RKO (cell line): ENCODE measurements at regions not wholly inside any gene's neighbourhood (a gene's known extent, or its start where the extent isn't known, plus 50 kb on each side); places are given as distances from the start of the nearest gene placed in this dataset.

Source experiments
- DNase-seq: peaks from one replicate; pipeline ENCODE4 v3.0.0-alpha.2; 2016; ENCODE audit warnings: low spot score

DNA sequence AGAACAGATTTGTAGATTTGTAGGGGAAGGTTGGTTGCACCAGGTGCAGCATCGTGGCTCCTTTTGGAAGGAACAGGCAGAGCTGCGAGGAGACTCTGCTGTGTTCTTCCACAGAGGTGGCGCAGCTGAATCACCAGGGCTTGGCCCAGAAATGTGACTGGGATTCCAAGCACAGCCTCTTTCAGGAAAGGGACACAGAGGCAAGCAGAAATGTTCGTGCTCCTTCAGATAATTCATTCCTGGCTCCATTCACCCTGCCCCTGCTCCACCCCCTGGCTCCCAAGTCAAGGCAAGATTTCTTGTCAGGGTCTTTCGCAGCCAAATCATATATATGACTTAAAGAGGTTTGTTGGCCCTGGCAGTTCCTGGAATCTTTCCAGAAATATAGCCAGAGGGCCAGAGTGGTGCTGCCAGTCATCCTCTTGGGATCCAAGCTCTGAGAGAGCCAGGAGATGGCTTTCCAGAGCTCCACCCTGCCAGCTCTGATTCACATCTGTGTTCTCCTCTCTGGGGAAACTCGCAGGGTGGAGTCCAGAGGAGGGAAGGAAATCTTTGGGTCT is 203.9 kb upstream of the TANK start:
- DNase-seq = no peak

- no peak for DNase-seq
Measured at GRCh38 chr2:160963957-160964356, 196.3 kb upstream of the TANK start.

DNA sequence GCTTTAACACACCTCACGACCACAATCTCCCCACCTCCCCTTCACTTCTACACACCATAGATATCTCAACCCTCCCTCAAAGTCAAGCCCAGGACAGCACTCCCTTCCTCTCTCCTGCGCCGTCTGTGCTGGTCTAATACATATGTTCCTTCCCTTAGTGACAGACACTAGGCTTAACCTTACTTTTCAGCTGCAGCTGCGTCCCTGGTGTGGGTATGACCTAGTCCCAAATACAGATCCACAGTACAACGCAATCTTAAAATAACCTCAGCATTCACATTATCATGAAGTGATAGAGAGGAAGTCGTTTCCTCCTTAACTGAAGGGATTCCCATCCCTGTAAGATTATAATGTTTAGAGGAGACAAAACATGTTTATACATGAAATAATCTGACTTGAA is 192.7 kb upstream of the TANK start:
- no peak for DNase-seq

DNA sequence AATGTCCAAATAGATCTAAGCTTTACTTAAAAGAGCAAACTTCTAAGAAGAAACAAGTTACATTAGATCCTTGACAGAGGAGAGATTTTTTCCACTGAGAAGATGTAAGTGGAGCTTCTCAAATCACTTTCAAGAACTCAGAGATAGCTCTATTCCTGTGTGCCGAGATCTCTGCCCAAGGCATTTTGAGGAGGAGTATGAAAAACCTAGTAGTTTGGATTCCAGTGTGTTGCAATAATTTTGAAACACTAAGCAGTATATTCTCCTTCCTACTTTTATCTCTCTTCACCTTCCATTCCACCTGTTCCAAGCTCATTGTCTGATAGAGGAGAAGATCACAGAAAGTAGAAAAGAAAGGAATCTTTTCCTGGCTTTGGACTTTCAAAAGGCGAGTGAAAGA is 192.0 kb upstream of the TANK start:
- DNase-seq = no peak

GRCh38 chr2:160970052-160970965 is 189.9 kb upstream of the TANK start:
- DNase-seq = peak; percentile 27

DNA sequence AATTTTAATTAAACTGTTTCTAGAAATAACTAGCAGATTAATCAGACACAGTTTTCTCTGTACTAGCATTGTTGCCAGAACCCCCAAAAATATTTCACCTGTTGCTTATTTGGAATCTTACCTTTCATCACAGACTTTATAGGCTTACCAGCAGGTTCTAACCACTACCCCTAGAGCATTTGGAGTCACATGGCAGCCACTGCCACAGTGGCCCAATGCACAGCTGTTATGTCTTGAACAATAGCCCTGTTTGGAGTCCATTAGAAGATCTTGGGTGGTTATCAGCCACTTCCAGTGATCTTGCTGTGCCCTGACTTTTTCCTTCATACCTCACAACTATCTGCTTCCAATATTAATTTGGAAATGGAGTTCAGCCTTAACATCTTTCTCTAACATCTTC is 186.2 kb upstream of the TANK start:
- DNase-seq = no peak

- no peak for DNase-seq
Measured at GRCh38 chr2:160974803-160975202, 185.4 kb upstream of the TANK start.

DNA sequence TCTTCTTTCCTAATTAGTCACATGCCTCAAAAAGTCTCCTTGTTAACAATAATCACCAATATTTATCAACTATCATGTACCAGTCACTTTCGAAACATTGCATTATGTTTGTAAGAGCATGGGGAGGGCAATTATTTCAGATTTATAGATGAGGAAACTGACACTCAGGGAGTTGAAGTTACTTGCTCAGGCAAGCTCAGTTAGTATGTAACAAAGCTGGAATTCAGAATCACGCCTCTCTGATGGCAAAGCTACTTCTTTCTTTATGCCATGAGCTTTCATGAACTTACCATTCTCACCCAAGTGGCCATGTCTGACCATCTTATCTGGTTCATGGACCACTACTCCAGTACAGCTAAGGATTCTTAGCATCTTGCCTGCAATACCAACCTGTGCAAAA is 183.4 kb upstream of the TANK start:
- DNase-seq = no peak

- no peak for DNase-seq
Measured at GRCh38 chr2:160977376-160977775, 182.9 kb upstream of the TANK start.

- no peak for DNase-seq
Measured at GRCh38 chr2:160977854-160978253, 182.4 kb upstream of the TANK start.

GRCh38 chr2:160984426-160985077 is 175.7 kb upstream of the TANK start:
- no peak for DNase-seq

- DNase-seq = no peak
Measured at GRCh38 chr2:160989778-160990177, 170.4 kb upstream of the TANK start.

GRCh38 chr2:160993654-160994061 is 166.6 kb upstream of the TANK start:
- DNase-seq = no peak

DNA sequence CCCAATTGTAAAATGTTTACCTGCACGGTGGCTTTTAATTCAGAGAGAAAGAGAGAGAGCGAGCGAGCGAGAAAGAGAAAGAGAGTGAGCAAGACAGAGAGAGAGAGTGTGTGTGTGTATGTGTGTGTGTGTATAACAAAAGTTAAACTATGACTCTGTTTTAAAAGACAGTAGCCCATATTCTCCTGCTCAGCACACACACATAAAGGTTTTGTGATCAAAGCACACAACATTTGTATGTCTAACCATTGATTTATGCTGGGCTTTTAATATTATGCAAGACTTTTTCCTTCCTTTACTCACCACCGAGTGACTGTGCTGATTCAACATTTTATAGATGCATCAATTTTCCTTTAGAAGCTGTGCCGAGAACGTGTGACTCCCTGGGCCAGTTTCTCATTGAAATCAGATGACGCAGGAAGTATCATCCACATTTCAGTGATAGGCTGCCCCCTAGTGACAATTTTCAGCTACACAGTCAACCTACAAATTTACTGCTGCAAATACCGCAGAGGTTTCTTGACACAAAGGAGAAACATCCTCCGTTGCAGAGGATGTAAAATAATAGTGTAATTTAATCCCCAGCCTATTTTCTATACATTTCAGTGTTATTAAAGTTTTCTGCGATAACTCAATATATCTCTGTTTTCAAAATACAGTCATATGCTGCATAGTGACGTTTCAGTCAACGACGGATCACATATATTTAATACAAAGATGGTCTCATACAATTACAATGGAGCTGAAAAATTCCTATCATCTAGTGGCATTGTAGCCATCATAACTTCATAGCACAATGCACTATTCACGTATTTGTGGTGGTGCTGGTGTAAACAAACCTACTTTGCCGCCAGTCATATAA is 165.9 kb upstream of the TANK start:
- peak; percentile 83 for DNase-seq

DNA sequence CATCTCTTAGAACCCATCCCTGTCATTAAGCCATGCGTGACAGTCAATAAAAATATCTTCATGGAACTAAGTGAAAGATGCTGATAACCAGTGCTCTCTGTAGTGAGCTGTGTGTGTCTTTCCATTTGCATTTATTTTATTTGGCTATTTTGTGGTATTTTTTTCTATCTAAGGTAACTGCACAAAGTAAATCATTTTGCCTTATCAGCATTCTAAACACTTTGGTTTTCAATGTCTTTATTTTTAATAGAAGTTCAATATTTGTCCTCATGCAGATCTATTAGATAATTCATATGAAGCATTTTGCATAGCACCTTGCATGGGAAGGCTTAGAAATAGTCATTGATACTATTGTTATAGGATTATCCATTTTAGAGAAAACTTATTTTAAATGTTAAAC is 163.6 kb upstream of the TANK start:
- no peak for DNase-seq

GRCh38 chr2:161004379-161004778 is 155.8 kb upstream of the TANK start:
- DNase-seq = no peak

GRCh38 chr2:161005170-161005569 is 155.1 kb upstream of the TANK start:
- no peak for DNase-seq

DNA sequence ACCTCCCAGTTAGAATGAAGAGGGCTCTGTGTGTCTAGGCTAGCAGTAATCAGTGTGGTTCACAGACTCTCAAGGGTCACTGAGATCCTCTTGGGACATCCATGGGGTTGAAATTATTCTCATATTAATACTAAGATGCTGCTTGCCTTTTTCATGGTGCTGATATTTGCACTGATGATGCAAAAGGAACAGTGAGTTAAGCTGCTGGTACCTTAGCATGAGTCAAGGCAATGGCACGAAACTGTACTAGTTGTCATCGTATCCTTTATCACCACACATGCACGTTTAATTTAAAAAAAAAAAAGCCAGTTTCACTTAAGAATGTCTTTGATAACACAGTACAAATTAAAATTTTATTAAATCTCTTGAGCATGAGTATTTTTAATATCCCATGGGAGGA is 151.9 kb upstream of the TANK start:
- DNase-seq = no peak

DNA sequence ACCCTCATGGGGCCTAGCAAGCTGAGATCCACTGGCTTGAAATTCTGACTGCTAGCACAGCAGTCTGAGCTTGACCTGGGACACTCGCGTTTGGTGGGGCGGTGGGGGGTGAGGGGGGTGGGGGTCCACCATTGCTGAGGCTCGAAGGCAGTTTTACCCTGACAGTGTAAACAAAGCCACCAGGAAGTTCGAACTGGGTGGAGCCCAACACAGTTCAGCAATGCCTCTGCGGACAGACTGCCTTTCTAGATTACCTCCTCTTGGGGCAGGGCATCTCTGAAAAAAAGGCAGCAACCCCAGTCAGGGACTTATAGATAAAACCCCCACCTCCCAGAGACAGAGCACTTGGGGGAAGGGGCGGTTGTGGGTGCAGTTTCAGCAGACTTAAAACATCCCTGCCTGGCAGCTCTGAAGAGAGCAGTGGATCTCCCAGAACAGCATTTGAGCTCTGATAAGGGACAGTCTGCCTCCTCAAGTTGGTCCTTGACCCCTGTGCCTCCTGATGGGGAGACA is 149.7 kb upstream of the TANK start:
- DNase-seq = no peak

DNA sequence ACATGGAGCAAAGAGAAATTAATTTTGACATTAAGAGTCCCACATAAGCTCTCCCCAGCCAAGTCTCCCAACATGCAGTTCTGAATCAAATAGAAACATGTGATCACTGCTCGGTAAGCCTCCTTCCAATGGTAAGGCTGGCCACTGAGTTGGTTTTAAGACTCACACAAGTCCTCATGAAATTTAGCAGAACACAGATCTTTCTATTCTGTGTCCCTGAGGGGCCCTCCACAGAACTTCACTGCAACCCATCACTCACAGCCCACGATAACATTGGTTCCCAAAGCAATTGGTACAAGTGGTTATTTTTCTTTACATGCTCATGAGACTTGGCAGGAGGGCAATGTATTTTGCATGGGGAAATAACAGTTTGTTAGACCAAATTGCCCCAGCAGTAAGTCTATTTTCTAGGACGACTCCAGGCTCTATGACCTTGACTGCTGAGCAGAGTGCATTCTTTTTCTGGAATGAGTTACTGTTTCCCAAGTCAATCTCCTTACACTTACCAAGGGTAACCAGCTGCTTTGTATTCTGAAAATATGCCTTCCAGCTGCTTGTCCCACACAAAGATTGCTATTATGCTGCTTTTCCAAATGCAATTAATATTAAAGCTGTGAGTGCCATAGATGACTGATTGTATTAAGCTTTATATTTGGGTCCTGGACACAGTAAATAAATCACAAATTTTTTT is 142.3 kb upstream of the TANK start:
- no peak for DNase-seq

DNA sequence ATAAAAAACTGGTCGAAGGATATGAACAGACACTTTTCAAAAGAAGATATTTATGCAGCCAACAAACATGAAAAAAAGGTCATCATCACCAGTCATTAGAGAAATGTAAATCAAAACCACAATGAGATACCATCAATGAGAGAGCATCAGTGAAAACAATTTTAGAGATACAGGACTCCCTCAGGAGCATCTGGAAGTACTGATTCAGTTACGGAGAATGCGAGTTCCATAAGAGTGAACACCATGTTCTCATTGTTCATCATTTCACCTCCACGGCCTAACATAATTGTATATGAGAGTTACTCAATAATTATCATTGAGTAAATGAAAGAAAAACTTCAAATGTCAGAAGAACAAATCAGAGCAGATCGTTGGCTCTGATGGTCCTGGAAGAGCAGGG is 140.9 kb upstream of the TANK start:
- DNase-seq = no peak
